ENCODE measurements at regions not wholly inside any gene's neighbourhood (a gene's known extent, or its start where the extent isn't known, plus 50 kb on each side); places are given as distances from the start of the nearest gene placed in this dataset.

DNA sequence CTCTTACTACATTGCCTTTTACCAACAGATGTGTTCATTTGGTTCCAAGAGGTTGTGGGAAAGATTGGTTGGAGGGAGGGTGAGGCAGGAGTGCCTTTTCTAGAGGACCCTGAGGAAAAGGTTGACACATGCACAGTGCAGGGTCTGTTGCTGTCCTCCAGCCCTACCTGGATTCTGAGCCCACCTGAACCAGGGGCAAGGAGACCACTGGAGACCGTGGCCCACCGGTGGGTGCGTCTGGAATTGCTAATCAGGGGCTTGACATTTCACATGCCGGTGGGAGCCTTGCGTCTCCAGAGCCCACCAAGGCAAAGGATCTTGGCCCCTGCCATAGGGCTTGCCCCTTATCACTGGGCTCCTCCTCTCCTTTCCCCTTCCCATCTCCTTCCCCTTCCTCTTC is 80.4 kb upstream of the ZBED5 start (continued):
- TF ChIP-seq, protein P1, sequence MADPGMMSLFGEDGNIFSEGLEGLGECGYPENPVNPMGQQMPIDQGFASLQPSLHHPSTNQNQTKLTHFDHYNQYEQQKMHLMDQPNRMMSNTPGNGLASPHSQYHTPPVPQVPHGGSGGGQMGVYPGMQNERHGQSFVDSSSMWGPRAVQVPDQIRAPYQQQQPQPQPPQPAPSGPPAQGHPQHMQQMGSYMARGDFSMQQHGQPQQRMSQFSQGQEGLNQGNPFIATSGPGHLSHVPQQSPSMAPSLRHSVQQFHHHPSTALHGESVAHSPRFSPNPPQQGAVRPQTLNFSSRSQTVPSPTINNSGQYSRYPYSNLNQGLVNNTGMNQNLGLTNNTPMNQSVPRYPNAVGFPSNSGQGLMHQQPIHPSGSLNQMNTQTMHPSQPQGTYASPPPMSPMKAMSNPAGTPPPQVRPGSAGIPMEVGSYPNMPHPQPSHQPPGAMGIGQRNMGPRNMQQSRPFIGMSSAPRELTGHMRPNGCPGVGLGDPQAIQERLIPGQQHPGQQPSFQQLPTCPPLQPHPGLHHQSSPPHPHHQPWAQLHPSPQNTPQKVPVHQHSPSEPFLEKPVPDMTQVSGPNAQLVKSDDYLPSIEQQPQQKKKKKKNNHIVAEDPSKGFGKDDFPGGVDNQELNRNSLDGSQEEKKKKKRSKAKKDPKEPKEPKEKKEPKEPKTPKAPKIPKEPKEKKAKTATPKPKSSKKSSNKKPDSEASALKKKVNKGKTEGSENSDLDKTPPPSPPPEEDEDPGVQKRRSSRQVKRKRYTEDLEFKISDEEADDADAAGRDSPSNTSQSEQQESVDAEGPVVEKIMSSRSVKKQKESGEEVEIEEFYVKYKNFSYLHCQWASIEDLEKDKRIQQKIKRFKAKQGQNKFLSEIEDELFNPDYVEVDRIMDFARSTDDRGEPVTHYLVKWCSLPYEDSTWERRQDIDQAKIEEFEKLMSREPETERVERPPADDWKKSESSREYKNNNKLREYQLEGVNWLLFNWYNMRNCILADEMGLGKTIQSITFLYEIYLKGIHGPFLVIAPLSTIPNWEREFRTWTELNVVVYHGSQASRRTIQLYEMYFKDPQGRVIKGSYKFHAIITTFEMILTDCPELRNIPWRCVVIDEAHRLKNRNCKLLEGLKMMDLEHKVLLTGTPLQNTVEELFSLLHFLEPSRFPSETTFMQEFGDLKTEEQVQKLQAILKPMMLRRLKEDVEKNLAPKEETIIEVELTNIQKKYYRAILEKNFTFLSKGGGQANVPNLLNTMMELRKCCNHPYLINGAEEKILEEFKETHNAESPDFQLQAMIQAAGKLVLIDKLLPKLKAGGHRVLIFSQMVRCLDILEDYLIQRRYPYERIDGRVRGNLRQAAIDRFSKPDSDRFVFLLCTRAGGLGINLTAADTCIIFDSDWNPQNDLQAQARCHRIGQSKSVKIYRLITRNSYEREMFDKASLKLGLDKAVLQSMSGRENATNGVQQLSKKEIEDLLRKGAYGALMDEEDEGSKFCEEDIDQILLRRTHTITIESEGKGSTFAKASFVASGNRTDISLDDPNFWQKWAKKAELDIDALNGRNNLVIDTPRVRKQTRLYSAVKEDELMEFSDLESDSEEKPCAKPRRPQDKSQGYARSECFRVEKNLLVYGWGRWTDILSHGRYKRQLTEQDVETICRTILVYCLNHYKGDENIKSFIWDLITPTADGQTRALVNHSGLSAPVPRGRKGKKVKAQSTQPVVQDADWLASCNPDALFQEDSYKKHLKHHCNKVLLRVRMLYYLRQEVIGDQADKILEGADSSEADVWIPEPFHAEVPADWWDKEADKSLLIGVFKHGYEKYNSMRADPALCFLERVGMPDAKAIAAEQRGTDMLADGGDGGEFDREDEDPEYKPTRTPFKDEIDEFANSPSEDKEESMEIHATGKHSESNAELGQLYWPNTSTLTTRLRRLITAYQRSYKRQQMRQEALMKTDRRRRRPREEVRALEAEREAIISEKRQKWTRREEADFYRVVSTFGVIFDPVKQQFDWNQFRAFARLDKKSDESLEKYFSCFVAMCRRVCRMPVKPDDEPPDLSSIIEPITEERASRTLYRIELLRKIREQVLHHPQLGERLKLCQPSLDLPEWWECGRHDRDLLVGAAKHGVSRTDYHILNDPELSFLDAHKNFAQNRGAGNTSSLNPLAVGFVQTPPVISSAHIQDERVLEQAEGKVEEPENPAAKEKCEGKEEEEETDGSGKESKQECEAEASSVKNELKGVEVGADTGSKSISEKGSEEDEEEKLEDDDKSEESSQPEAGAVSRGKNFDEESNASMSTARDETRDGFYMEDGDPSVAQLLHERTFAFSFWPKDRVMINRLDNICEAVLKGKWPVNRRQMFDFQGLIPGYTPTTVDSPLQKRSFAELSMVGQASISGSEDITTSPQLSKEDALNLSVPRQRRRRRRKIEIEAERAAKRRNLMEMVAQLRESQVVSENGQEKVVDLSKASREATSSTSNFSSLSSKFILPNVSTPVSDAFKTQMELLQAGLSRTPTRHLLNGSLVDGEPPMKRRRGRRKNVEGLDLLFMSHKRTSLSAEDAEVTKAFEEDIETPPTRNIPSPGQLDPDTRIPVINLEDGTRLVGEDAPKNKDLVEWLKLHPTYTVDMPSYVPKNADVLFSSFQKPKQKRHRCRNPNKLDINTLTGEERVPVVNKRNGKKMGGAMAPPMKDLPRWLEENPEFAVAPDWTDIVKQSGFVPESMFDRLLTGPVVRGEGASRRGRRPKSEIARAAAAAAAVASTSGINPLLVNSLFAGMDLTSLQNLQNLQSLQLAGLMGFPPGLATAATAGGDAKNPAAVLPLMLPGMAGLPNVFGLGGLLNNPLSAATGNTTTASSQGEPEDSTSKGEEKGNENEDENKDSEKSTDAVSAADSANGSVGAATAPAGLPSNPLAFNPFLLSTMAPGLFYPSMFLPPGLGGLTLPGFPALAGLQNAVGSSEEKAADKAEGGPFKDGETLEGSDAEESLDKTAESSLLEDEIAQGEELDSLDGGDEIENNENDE (IDR thresholded peaks at IDR 0.05; ENCODE audit: insufficient replicate concordance, low read length), result no peak
- no peak for TF ChIP-seq HDAC2 (IDR thresholded peaks at IDR 0.05; ENCODE audit: borderline replicate concordance in 1 of 2, low read depth in 2 of 2, low read length in 2 of 2)

Data from H1 (cell line).